CD8-positive, alpha-beta memory T cell (primary cell): ENCODE measurements at regions not wholly inside any gene's neighbourhood (a gene's known extent, or its start where the extent isn't known, plus 50 kb on each side); places are given as distances from the start of the nearest gene placed in this dataset.

ENCODE experiments used
- CTCF ChIA-PET: fragments of 350-600 bp; sonication (Branson Sonifier 250); formaldehyde crosslinking; loops from one replicate; lab custom pipeline; 2021; ENCODE audit warnings: antibody characterized with exemption; lab: Charles Lee
- POLR2A ChIA-PET: fragments of 350-600 bp; sonication (Branson Sonifier 250); formaldehyde crosslinking; loops from one replicate; lab custom pipeline; 2021; ENCODE audit warnings: antibody characterized with exemption; lab: Charles Lee
- DNase-seq, 5 donors: peaks; one replicate each; pipeline versions ENCODE4 v3.0.0 to v3.0.0-alpha.2; 2020 to 2022; ENCODE audit warnings: mixed read lengths in 1 of 5
- H3K27ac ChIP-seq: one replicate; pipeline ENCODE4 v1.7.0; 2013; ENCODE audit warnings: low read depth, mild to moderate bottlenecking, low read length, moderate library complexity
- H3K27me3 ChIP-seq: 2 replicates; pipeline ENCODE4 v1.7.0; 2013; ENCODE audit warnings: low read length, mild to moderate bottlenecking; ENCODE audit not compliant: insufficient read depth, poor library complexity, severe bottlenecking
- H3K36me3 ChIP-seq: 2 replicates; pipeline ENCODE4 v1.7.0; 2013; ENCODE audit warnings: mild to moderate bottlenecking, low read length, moderate library complexity; ENCODE audit not compliant: insufficient read depth
- H3K4me1 ChIP-seq: 2 replicates; pipeline ENCODE4 v1.7.0; 2013; ENCODE audit warnings: mild to moderate bottlenecking, low read length, moderate library complexity; ENCODE audit not compliant: insufficient read depth
- H3K4me3 ChIP-seq: 2 replicates; pipeline ENCODE4 v1.7.0; 2013; ENCODE audit warnings: mild to moderate bottlenecking, low read length
- H3K9me3 ChIP-seq: 2 replicates; pipeline ENCODE4 v1.7.0; 2013; ENCODE audit warnings: mild to moderate bottlenecking, low read length
- H3K27ac Mint-ChIP-seq, 8 donors: one replicate each; pipeline ENCODE4 v1.8.0; 2020 to 2021; ENCODE audit warnings: mixed read lengths in 8 of 8, mild to moderate bottlenecking in 6 of 8, inconsistent platforms in 3 of 8, moderate library complexity in 3 of 8
- H3K27me3 Mint-ChIP-seq, 2 donors: one replicate each; pipeline ENCODE4 v1.8.0; 2020 to 2021; ENCODE audit warnings: mixed read lengths in 2 of 2, mild to moderate bottlenecking in 1 of 2, moderate library complexity in 1 of 2
- H3K36me3 Mint-ChIP-seq, 3 donors: one replicate each; pipeline ENCODE4 v1.8.0; 2020 to 2021; ENCODE audit warnings: mixed read lengths in 3 of 3, inconsistent platforms in 1 of 3, mild to moderate bottlenecking in 1 of 3
- H3K4me1 Mint-ChIP-seq, 3 donors: one replicate each; pipeline ENCODE4 v1.8.0; 2020 to 2021; ENCODE audit warnings: mixed read lengths in 3 of 3, inconsistent platforms in 1 of 3, mild to moderate bottlenecking in 1 of 3
- H3K4me3 Mint-ChIP-seq, 7 donors: one replicate each; pipeline ENCODE4 v1.8.0; 2020 to 2021; ENCODE audit warnings: mixed read lengths in 7 of 7, mild to moderate bottlenecking in 6 of 7, moderate library complexity in 4 of 7, inconsistent platforms in 2 of 7
- H3K9me3 Mint-ChIP-seq, 5 donors: one replicate each; pipeline ENCODE4 v1.8.0; 2020 to 2022; ENCODE audit warnings: mixed read lengths in 5 of 5, mild to moderate bottlenecking in 3 of 5, moderate library complexity in 2 of 5, inconsistent platforms in 1 of 5

- no peaks in the 10 kb centered on the region for H3K4me1 Mint-ChIP-seq
- no peak overlapping the region for H3K4me3 ChIP-seq
- H3K4me3 Mint-ChIP-seq, result no peak overlapping the region
- ChIA-PET POLR2A (no interaction called here), CTCF (no interaction called here)
- no peaks in the 10 kb centered on the region for H3K27me3 ChIP-seq
- no peak overlapping the region for H3K27ac Mint-ChIP-seq
- H3K36me3 ChIP-seq, result no peaks in the 10 kb centered on the region
- H3K4me1 ChIP-seq, result no peaks in the 10 kb centered on the region
- no peaks in the 10 kb centered on the region for H3K9me3 Mint-ChIP-seq
- no peak overlapping the region for H3K27ac ChIP-seq
- H3K36me3 Mint-ChIP-seq, result no peaks in the 10 kb centered on the region
- H3K27me3 Mint-ChIP-seq, result peaks cover 13 to 32% of the 10 kb centered on the region in 2 donors
- no peak for DNase-seq
- no peaks in the 10 kb centered on the region for H3K9me3 ChIP-seq
Measured at GRCh38 chr1:30307182-30307581, 416.2 kb downstream of the MATN1 start.

- H3K4me3 ChIP-seq, result no peak overlapping the region
- no peaks in the 10 kb centered on the region for H3K9me3 ChIP-seq
- H3K27ac ChIP-seq, result no peak overlapping the region
- Mint-ChIP-seq H3K4me3 (no peak overlapping the region), H3K27me3 (peaks cover 13 to 34% of the 10 kb centered on the region in 2 donors), H3K36me3 (no peaks in the 10 kb centered on the region), H3K9me3 (no peaks in the 10 kb centered on the region), H3K27ac (no peak overlapping the region), H3K4me1 (no peaks in the 10 kb centered on the region)
- CTCF ChIA-PET, result no interaction called here
- no peaks in the 10 kb centered on the region for H3K4me1 ChIP-seq
- no peak for DNase-seq
- no peaks in the 10 kb centered on the region for H3K36me3 ChIP-seq
- POLR2A ChIA-PET, result no interaction called here
- H3K27me3 ChIP-seq, result no peaks in the 10 kb centered on the region
Measured at GRCh38 chr1:30305519-30305918, 417.9 kb downstream of the MATN1 start.

GRCh38 chr1:30305061-30305460, 418.3 kb downstream of the MATN1 start:
- no peaks in the 10 kb centered on the region for H3K27me3 ChIP-seq
- no peaks in the 10 kb centered on the region for H3K36me3 Mint-ChIP-seq
- H3K4me1 ChIP-seq, result no peaks in the 10 kb centered on the region
- H3K4me3 ChIP-seq, result no peak overlapping the region
- no peaks in the 10 kb centered on the region for H3K4me1 Mint-ChIP-seq
- H3K27me3 Mint-ChIP-seq, result peaks cover 15 to 38% of the 10 kb centered on the region in 2 donors
- DNase-seq, result no peak
- ChIA-PET POLR2A (no interaction called here), CTCF (no interaction called here)
- H3K27ac Mint-ChIP-seq, result no peak overlapping the region
- H3K4me3 Mint-ChIP-seq, result no peak overlapping the region
- H3K27ac ChIP-seq, result no peak overlapping the region
- no peaks in the 10 kb centered on the region for H3K9me3 ChIP-seq
- H3K36me3 ChIP-seq, result no peaks in the 10 kb centered on the region
- no peaks in the 10 kb centered on the region for H3K9me3 Mint-ChIP-seq

GRCh38 chr1:30304080-30304479, 419.3 kb downstream of the MATN1 start:
- no peak overlapping the region for H3K4me3 ChIP-seq
- H3K27ac ChIP-seq, result no peak overlapping the region
- H3K36me3 Mint-ChIP-seq, result no peaks in the 10 kb centered on the region
- H3K4me3 Mint-ChIP-seq, result no peak overlapping the region
- no peaks in the 10 kb centered on the region for H3K4me1 Mint-ChIP-seq
- no peaks in the 10 kb centered on the region for H3K9me3 Mint-ChIP-seq
- H3K4me1 ChIP-seq, result no peaks in the 10 kb centered on the region
- peaks cover 15 to 44% of the 10 kb centered on the region in 2 donors for H3K27me3 Mint-ChIP-seq
- H3K27me3 ChIP-seq, result no peaks in the 10 kb centered on the region
- DNase-seq, result no peak
- POLR2A ChIA-PET, result no interaction called here
- H3K36me3 ChIP-seq, result no peaks in the 10 kb centered on the region
- CTCF ChIA-PET, result no interaction called here
- H3K9me3 ChIP-seq, result no peaks in the 10 kb centered on the region
- no peak overlapping the region for H3K27ac Mint-ChIP-seq

GRCh38 chr1:30303387-30303786, 420.0 kb downstream of the MATN1 start:
- Histone ChIP-seq H3K27ac (no peak overlapping the region), H3K9me3 (no peaks in the 10 kb centered on the region), H3K4me3 (no peak overlapping the region), H3K36me3 (no peaks in the 10 kb centered on the region), H3K27me3 (no peaks in the 10 kb centered on the region), H3K4me1 (no peaks in the 10 kb centered on the region)
- ChIA-PET POLR2A (no interaction called here), CTCF (no interaction called here)
- no peak overlapping the region for H3K4me3 Mint-ChIP-seq
- H3K27me3 Mint-ChIP-seq, result peaks cover 15 to 43% of the 10 kb centered on the region in 2 donors
- no peak overlapping the region for H3K27ac Mint-ChIP-seq
- DNase-seq, result no peak
- no peaks in the 10 kb centered on the region for H3K36me3 Mint-ChIP-seq
- no peaks in the 10 kb centered on the region for H3K9me3 Mint-ChIP-seq
- no peaks in the 10 kb centered on the region for H3K4me1 Mint-ChIP-seq

GRCh38 chr1:30302858-30303257, 420.5 kb downstream of the MATN1 start:
- Histone ChIP-seq H3K36me3 (no peaks in the 10 kb centered on the region), H3K4me3 (no peak overlapping the region), H3K9me3 (no peaks in the 10 kb centered on the region), H3K27me3 (no peaks in the 10 kb centered on the region), H3K4me1 (no peaks in the 10 kb centered on the region), H3K27ac (no peak overlapping the region)
- ChIA-PET POLR2A (no interaction called here), CTCF (no interaction called here)
- Mint-ChIP-seq H3K4me3 (no peak overlapping the region), H3K36me3 (peaks cover 0 to under 1% (median 0%) of the 10 kb centered on the region in 3 donors), H3K9me3 (peaks cover 0 to under 1% (median under 1%) of the 10 kb centered on the region in 5 donors), H3K27me3 (peaks cover 10 to 38% of the 10 kb centered on the region in 2 donors), H3K4me1 (no peaks in the 10 kb centered on the region), H3K27ac (no peak overlapping the region)
- DNase-seq, result no peak

- CTCF ChIA-PET, result no interaction called here
Measured at GRCh38 chr1:30300669-30301068, 422.7 kb downstream of the MATN1 start.

GRCh38 chr1:30299393-30299792, 424.0 kb downstream of the MATN1 start:
- POLR2A ChIA-PET, result no interaction called here
- no peak for DNase-seq
- peaks cover 0 to 12% (median 0%) of the 10 kb centered on the region in 3 donors for H3K36me3 Mint-ChIP-seq
- Histone ChIP-seq H3K27ac (no peak overlapping the region), H3K9me3 (no peaks in the 10 kb centered on the region), H3K27me3 (no peaks in the 10 kb centered on the region), H3K36me3 (no peaks in the 10 kb centered on the region), H3K4me3 (no peak overlapping the region), H3K4me1 (no peaks in the 10 kb centered on the region)
- CTCF ChIA-PET, result no interaction called here
- no peak overlapping the region for H3K27ac Mint-ChIP-seq
- H3K27me3 Mint-ChIP-seq, result peaks cover 17 to 34% of the 10 kb centered on the region in 2 donors
- no peak overlapping the region for H3K4me3 Mint-ChIP-seq
- H3K9me3 Mint-ChIP-seq, result peaks cover 0 to 6% (median 4%) of the 10 kb centered on the region in 5 donors
- H3K4me1 Mint-ChIP-seq, result no peaks in the 10 kb centered on the region

More at GRCh38 chr1:30300669-30301068, 422.7 kb downstream of the MATN1 start:
- Histone ChIP-seq H3K4me3 (no peak overlapping the region), H3K4me1 (no peaks in the 10 kb centered on the region), H3K27me3 (no peaks in the 10 kb centered on the region), H3K36me3 (no peaks in the 10 kb centered on the region), H3K27ac (no peak overlapping the region), H3K9me3 (no peaks in the 10 kb centered on the region)
- Mint-ChIP-seq H3K27me3 (peaks cover 15 to 38% of the 10 kb centered on the region in 2 donors), H3K4me1 (no peaks in the 10 kb centered on the region), H3K9me3 (peaks cover 0 to 6% (median 4%) of the 10 kb centered on the region in 5 donors), H3K36me3 (peaks cover 0 to 12% (median 0%) of the 10 kb centered on the region in 3 donors), H3K27ac (no peak overlapping the region), H3K4me3 (no peak overlapping the region)
- POLR2A ChIA-PET, result no interaction called here
- DNase-seq, result no peak

GRCh38 chr1:30295674-30296073, 427.7 kb downstream of the MATN1 start:
- Mint-ChIP-seq H3K4me1 (no peaks in the 10 kb centered on the region), H3K27me3 (peaks cover 20 to 34% of the 10 kb centered on the region in 2 donors), H3K4me3 (no peak overlapping the region), H3K9me3 (peaks cover 0 to 6% (median 4%) of the 10 kb centered on the region in 5 donors), H3K36me3 (peaks cover 0 to 18% (median 4%) of the 10 kb centered on the region in 3 donors), H3K27ac (no peak overlapping the region)
- Histone ChIP-seq H3K4me3 (no peak overlapping the region), H3K4me1 (no peaks in the 10 kb centered on the region), H3K36me3 (no peaks in the 10 kb centered on the region), H3K27ac (no peak overlapping the region), H3K9me3 (no peaks in the 10 kb centered on the region), H3K27me3 (no peaks in the 10 kb centered on the region)
- ChIA-PET POLR2A (no interaction called here), CTCF (no interaction called here)
- DNase-seq, result no peak
